Muscle of leg (tissue), 3 donors: ENCODE measurements at regions not wholly inside any gene's neighbourhood (a gene's known extent, or its start where the extent isn't known, plus 50 kb on each side); places are given as distances from the start of the nearest gene placed in this dataset.

Source experiments
- DNase-seq: peaks from one replicate; pipeline ENCODE4 v3.0.0; 2013
- H3K27ac ChIP-seq: one replicate; pipeline ENCODE4 v1.5.1; 2013; ENCODE audit warnings: mild to moderate bottlenecking, low read length, control low read depth
- H3K27me3 ChIP-seq: one replicate; pipeline ENCODE4 v1.6.1; 2013; ENCODE audit warnings: low read length; ENCODE audit not compliant: control insufficient read depth, insufficient read depth
- H3K36me3 ChIP-seq: one replicate; pipeline ENCODE4 v1.6.1; 2013; ENCODE audit warnings: low read length; ENCODE audit not compliant: control insufficient read depth, insufficient read depth
- H3K4me1 ChIP-seq: one replicate; pipeline ENCODE4 v1.6.1; 2013; ENCODE audit warnings: low read length; ENCODE audit not compliant: control insufficient read depth, insufficient read depth
- H3K4me3 ChIP-seq: one replicate; pipeline ENCODE4 v1.5.1; 2013; ENCODE audit warnings: low read length, control low read depth
- H3K9me3 ChIP-seq: replicated peaks from 2 replicates; pipeline ENCODE4 v1.6.1; 2013; ENCODE audit warnings: low read depth, low read length; ENCODE audit not compliant: control insufficient read depth
- WGBS: methylation state at CpG from one replicate; pipeline ENCODE4 v1.1.5; 2013; ENCODE audit warnings: missing lambda C conversion rate; ENCODE audit not compliant: insufficient coverage; 5-methylcytosine and 5-hydroxymethylcytosine counted together

GRCh38 chr6:40973304-40973703 lies 65.7 kb downstream of the UNC5CL start:
- Histone ChIP-seq H3K36me3 (no peaks in the 10 kb centered on the region), H3K27ac (no peak overlapping the region), H3K4me3 (no peak overlapping the region), H3K4me1 (no peaks in the 10 kb centered on the region), H3K9me3 (no peaks in the 10 kb centered on the region), H3K27me3 (no peaks in the 10 kb centered on the region)
- WGBS = no CpG with 5 or more reads among the region's 4 CpGs
- DNase-seq = no peak

GRCh38 chr6:40972814-40973213 lies 66.2 kb downstream of the UNC5CL start:
- Histone ChIP-seq H3K27me3 (no peaks in the 10 kb centered on the region), H3K9me3 (no peaks in the 10 kb centered on the region), H3K27ac (no peak overlapping the region), H3K4me1 (no peaks in the 10 kb centered on the region), H3K36me3 (no peaks in the 10 kb centered on the region), H3K4me3 (no peak overlapping the region)
- no peak for DNase-seq
- no CpG with 5 or more reads among the region's 3 CpGs for WGBS

- Histone ChIP-seq H3K27me3 (no peaks in the 10 kb centered on the region), H3K27ac (no peak overlapping the region), H3K9me3 (no peaks in the 10 kb centered on the region), H3K36me3 (no peaks in the 10 kb centered on the region), H3K4me3 (no peak overlapping the region), H3K4me1 (no peaks in the 10 kb centered on the region)
- WGBS = no CpG with 5 or more reads among the region's 3 CpGs
- no peak for DNase-seq
These were observed 66.8 kb downstream of the UNC5CL start for GRCh38 chr6:40972190-40972589.

GRCh38 chr6:40968620-40969164 lies 70.3 kb downstream of the UNC5CL start:
- Histone ChIP-seq H3K36me3 (no peaks in the 10 kb centered on the region), H3K9me3 (no peaks in the 10 kb centered on the region), H3K4me1 (no peaks in the 10 kb centered on the region), H3K4me3 (no peak overlapping the region), H3K27me3 (no peaks in the 10 kb centered on the region), H3K27ac (no peak overlapping the region)
- no peak for DNase-seq

GRCh38 chr6:40966860-40967259 lies 72.2 kb downstream of the UNC5CL start:
- DNase-seq = no peak
- Histone ChIP-seq H3K4me1 (no peaks in the 10 kb centered on the region), H3K9me3 (no peaks in the 10 kb centered on the region), H3K27ac (no peak overlapping the region), H3K4me3 (no peak overlapping the region), H3K27me3 (no peaks in the 10 kb centered on the region), H3K36me3 (no peaks in the 10 kb centered on the region)
- WGBS = no CpG with 5 or more reads among the region's 4 CpGs

- no CpG with 5 or more reads among the region's 2 CpGs for WGBS
- no peak overlapping the region for H3K4me3 ChIP-seq
- no peaks in the 10 kb centered on the region for H3K36me3 ChIP-seq
- no peak for DNase-seq
- no peaks in the 10 kb centered on the region for H3K9me3 ChIP-seq
- H3K27ac ChIP-seq = no peak overlapping the region
- H3K4me1 ChIP-seq = no peaks in the 10 kb centered on the region
- H3K27me3 ChIP-seq = no peaks in the 10 kb centered on the region
These were observed 74.0 kb downstream of the UNC5CL start for GRCh38 chr6:40965046-40965445.

GRCh38 chr6:40963019-40963418 lies 76.0 kb downstream of the UNC5CL start:
- Histone ChIP-seq H3K9me3 (no peaks in the 10 kb centered on the region), H3K4me3 (no peak overlapping the region), H3K36me3 (no peaks in the 10 kb centered on the region), H3K27ac (no peak overlapping the region), H3K4me1 (no peaks in the 10 kb centered on the region), H3K27me3 (no peaks in the 10 kb centered on the region)
- no peak for DNase-seq
- WGBS = no CpG with 5 or more reads among the region's 3 CpGs

- Histone ChIP-seq H3K36me3 (no peaks in the 10 kb centered on the region), H3K4me3 (no peak overlapping the region), H3K4me1 (peaks cover 5% of the 10 kb centered on the region), H3K27me3 (no peaks in the 10 kb centered on the region), H3K9me3 (no peaks in the 10 kb centered on the region), H3K27ac (no peak overlapping the region)
- 78% methylated on average over 1 of the region's 2 CpGs for WGBS
- DNase-seq = no peak
These were observed 76.8 kb downstream of the UNC5CL start for GRCh38 chr6:40962241-40962640.

GRCh38 chr6:40961831-40962230 lies 77.2 kb downstream of the UNC5CL start:
- Histone ChIP-seq H3K27ac (no peak overlapping the region), H3K4me3 (no peak overlapping the region), H3K4me1 (peaks cover 6% of the 10 kb centered on the region), H3K36me3 (no peaks in the 10 kb centered on the region), H3K9me3 (no peaks in the 10 kb centered on the region), H3K27me3 (no peaks in the 10 kb centered on the region)
- no CpG with 5 or more reads among the region's 4 CpGs for WGBS
- no peak for DNase-seq

- H3K27me3 ChIP-seq = no peaks in the 10 kb centered on the region
- H3K27ac ChIP-seq = no peak overlapping the region
- no peak for DNase-seq
- H3K4me3 ChIP-seq = no peak overlapping the region
- no peaks in the 10 kb centered on the region for H3K36me3 ChIP-seq
- 83% methylated on average over 6 of the region's 14 CpGs for WGBS
- no peaks in the 10 kb centered on the region for H3K9me3 ChIP-seq
- H3K4me1 ChIP-seq = peaks cover 6% of the 10 kb centered on the region
These were observed 78.1 kb downstream of the UNC5CL start for GRCh38 chr6:40960742-40961430.
